Hepatocyte (in vitro differentiated cells): ENCODE measurements at regions not wholly inside any gene's neighbourhood (a gene's known extent, or its start where the extent isn't known, plus 50 kb on each side); places are given as distances from the start of the nearest gene placed in this dataset.

Experiments
- EZH2 ChIP-seq: fragments of 200-600 bp; sonication (generic); IDR thresholded peaks from 2 replicates; pipeline ENCODE4 v1.6.1; 2016; ENCODE audit warnings: antibody characterized with exemption, mild to moderate bottlenecking, borderline replicate concordance
- TF ChIP-seq, protein P1 (sequence below): fragments of 200-600 bp; sonication (generic); IDR thresholded peaks from 2 replicates; pipeline ENCODE4 v1.5.1; 2016; ENCODE audit warnings: antibody characterized with exemption, mild to moderate bottlenecking; ENCODE audit not compliant: poor library complexity

DNA sequence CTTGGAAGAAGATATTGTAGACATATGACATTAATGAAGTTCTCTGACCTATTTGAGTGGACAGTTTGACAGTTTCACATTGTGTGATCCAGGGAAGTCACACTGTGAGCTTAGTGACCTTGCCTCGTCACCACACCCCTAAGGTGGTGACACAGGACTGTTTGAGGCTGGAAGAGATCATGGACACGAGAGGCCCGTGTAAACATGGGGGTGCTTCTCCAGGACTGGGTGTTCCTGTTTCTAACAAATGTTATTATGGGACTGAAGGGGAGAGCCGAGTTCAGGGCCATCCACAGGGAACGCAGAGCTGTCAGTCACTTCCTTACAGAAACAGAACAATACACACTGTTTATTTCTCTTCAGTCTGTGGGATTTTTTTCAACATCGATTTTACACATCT, 96.5 kb upstream of the DNAJC19 start:
- TF ChIP-seq, protein P1, sequence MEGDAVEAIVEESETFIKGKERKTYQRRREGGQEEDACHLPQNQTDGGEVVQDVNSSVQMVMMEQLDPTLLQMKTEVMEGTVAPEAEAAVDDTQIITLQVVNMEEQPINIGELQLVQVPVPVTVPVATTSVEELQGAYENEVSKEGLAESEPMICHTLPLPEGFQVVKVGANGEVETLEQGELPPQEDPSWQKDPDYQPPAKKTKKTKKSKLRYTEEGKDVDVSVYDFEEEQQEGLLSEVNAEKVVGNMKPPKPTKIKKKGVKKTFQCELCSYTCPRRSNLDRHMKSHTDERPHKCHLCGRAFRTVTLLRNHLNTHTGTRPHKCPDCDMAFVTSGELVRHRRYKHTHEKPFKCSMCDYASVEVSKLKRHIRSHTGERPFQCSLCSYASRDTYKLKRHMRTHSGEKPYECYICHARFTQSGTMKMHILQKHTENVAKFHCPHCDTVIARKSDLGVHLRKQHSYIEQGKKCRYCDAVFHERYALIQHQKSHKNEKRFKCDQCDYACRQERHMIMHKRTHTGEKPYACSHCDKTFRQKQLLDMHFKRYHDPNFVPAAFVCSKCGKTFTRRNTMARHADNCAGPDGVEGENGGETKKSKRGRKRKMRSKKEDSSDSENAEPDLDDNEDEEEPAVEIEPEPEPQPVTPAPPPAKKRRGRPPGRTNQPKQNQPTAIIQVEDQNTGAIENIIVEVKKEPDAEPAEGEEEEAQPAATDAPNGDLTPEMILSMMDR = no peak
- no peak for TF ChIP-seq EZH2
